ENCODE measurements at regions not wholly inside any gene's neighbourhood (a gene's known extent, or its start where the extent isn't known, plus 50 kb on each side); places are given as distances from the start of the nearest gene placed in this dataset.
"Not testable (repeated sequence)": the region's sequence is repeated elsewhere in the genome, so short reads cannot be mapped to it uniquely, and the experiment has no call there.

DNA sequence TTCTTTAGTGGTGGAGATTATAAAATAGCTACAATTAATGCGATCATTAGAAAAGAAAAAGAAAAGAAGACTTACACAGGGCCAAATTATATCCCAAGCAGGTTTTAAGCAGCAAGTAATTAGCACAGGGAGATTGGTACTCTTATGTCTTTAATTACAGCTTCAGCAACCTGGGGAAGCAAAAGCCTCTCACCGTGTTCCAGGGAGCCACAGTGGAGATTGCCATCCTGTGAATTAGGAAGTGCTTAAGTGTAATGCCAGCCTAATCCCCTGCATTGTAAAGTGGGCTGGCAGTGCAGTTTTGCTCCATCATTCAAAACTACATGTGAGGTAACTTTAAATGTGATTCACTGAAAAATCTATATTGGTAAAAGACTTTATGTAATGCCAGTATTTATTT is 533.5 kb upstream of the COBL start:
- no peak overlapping the region for H3K4me3 Mint-ChIP-seq
- no peaks in the 10 kb centered on the region for H3K4me1 Mint-ChIP-seq (ENCODE audit: low read depth)
- no peaks in the 10 kb centered on the region for H3K36me3 Mint-ChIP-seq (ENCODE audit: low read depth)
- H3K9me3 Mint-ChIP-seq, result peaks cover 18% of the 10 kb centered on the region
- no peak overlapping the region for H3K27ac Mint-ChIP-seq
- H3K27me3 Mint-ChIP-seq (ENCODE audit: low read depth), result no peaks in the 10 kb centered on the region

DNA sequence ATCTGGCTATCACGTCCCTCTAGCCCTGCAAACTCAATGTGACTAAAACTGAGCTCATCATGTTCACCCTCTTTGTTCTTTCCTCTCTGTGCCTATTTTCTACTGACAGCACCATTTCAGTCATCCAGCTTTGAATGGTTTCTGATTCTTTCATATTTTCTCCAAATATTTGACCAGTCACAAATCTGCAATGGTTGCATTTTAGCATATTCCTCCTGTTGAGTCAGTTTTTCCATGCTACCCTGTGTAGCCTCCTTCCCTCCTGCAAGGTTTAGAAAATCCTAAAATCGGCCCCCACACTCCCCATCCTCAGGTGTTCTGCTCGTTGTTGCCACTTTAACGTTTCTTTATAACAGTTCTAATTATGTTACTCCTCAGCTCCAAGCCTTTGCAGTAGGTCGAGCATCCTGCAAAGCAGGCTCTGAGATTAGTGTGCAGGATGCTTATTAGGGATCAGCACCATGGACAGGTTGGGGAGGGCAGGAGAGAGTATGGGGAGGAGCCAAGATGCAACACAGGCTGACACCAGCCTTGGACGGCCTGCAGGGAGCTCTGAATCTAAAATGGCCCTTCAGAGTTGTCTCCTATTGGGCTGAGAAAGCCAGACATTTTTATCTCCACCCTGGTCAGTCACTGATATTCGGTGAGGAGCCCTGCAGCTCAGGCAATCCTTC is 531.0 kb upstream of the COBL start:
- Mint-ChIP-seq H3K36me3 (ENCODE audit: low read depth) (no peaks in the 10 kb centered on the region), H3K9me3 (peaks cover 9% of the 10 kb centered on the region), H3K27ac (no peak overlapping the region), H3K4me3 (no peak overlapping the region), H3K4me1 (ENCODE audit: low read depth) (no peaks in the 10 kb centered on the region), H3K27me3 (ENCODE audit: low read depth) (no peaks in the 10 kb centered on the region)

DNA sequence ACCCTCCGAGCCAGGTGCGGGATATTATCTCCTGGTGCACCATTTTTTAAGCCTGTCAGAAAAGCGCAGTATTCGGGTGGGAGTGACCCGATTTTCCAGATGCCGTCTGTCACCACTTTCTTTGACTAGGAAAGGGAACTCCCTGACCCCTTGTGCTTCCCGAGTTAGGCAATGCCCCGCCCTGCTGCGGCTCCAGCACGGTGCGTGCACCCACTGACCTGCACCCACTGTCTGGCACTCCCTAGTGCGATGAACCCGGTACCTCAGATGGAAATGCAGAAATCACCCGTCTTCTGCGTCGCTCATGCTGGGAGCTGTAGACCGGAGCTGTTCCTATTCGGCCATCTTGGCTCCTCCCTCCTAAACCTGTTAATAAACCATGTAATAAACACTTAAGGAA is 522.5 kb upstream of the COBL start:
- not testable (repeated sequence) for H3K36me3 Mint-ChIP-seq (ENCODE audit: low read depth); H3K27me3 Mint-ChIP-seq (ENCODE audit: low read depth); H3K4me1 Mint-ChIP-seq (ENCODE audit: low read depth); H3K27ac Mint-ChIP-seq; H3K4me3 Mint-ChIP-seq
- H3K9me3 Mint-ChIP-seq, result peaks cover 21% of the 10 kb centered on the region

DNA sequence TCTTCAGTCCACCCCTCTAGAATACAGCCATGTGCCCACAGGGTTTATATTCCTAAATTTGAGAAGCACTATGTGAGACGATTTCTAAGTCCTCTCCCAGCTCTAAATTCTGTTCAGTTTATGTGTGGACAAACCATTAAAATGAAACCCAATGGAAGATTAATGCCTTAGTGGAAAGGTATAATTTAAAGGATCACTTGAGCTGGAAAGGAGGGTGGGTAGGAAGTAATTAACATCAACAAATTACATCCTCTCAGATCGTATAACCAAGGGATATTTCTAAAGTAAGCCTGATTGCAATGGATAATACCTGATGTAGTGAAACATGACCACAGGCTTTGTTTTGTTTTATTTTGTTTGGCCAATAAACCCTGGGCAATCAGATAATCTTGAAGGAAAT is 511.0 kb upstream of the COBL start:
- Mint-ChIP-seq H3K27ac (no peak overlapping the region), H3K4me1 (ENCODE audit: low read depth) (no peaks in the 10 kb centered on the region), H3K9me3 (peaks cover 17% of the 10 kb centered on the region), H3K4me3 (no peak overlapping the region), H3K27me3 (ENCODE audit: low read depth) (no peaks in the 10 kb centered on the region), H3K36me3 (ENCODE audit: low read depth) (no peaks in the 10 kb centered on the region)

DNA sequence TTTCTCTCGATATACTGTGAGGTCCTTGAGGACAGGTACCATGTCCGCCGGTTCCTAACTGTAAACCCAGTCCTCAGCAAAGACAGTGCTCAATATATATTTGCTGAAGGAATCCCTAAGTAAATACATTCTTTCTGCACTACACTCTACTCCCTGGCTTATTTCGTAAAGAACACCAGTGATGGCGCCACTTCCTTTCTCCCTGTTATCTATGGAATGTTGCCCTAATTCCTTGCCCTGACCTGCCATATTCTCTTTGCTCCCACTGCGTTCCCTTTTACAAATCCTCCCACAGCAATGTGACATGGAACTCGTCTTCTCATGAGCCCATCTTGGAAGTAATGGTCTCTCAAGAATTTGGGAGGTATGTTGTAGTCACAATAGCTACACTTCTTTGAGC is 507.4 kb upstream of the COBL start:
- no peak overlapping the region for H3K4me3 Mint-ChIP-seq
- no peaks in the 10 kb centered on the region for H3K4me1 Mint-ChIP-seq (ENCODE audit: low read depth)
- peaks cover 17% of the 10 kb centered on the region for H3K9me3 Mint-ChIP-seq
- no peaks in the 10 kb centered on the region for H3K36me3 Mint-ChIP-seq (ENCODE audit: low read depth)
- H3K27me3 Mint-ChIP-seq (ENCODE audit: low read depth), result no peaks in the 10 kb centered on the region
- no peak overlapping the region for H3K27ac Mint-ChIP-seq

DNA sequence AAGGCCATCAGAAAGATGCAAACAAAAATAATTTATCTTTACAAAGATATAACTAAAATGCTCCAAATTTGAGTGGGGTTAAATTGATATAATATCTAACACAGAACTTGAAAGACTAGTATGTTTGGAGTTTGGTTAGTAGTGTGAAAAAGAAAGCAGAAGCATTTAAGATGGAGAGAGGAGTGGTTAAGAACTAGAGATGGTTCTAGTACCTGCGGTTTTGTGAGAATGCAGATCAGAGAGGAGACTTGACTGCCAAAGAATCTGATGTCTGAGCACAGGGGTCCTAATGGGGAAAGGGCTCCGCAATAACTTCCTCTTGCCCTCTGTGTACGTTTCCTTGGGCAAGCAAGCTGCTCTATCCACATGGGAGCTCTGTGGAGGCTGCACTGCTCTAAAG is 506.8 kb upstream of the COBL start:
- Mint-ChIP-seq H3K4me3 (no peak overlapping the region), H3K36me3 (ENCODE audit: low read depth) (no peaks in the 10 kb centered on the region), H3K27ac (no peak overlapping the region), H3K4me1 (ENCODE audit: low read depth) (no peaks in the 10 kb centered on the region), H3K9me3 (peaks cover 17% of the 10 kb centered on the region), H3K27me3 (ENCODE audit: low read depth) (no peaks in the 10 kb centered on the region)

DNA sequence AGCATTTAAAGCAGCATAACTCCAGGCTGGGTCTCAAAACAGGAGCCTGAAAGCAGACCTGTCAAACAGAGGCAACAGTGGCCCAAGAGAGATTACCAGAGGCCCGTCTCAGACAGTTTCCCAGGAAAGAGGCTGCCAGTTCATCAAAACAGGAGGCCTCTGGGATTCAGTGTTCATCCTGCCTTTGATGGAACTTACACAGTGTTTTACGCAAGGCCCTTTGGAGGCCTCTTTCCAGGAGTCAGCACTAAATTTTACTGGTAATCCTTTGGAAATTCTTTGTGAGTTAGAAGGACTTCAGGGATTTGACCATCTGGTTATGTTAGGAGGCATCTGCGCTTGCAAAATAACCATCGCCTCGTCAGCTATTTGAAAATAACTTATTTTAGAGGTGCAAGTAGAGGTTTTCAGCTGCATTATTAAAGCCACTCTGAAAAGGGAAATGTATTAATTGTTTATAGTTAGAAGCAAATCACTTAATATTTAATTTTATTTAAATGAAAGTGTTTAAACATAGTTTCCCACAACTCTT is 501.2 kb upstream of the COBL start:
- H3K36me3 Mint-ChIP-seq (ENCODE audit: low read depth), result no peaks in the 10 kb centered on the region
- H3K4me3 Mint-ChIP-seq, result no peak overlapping the region
- H3K27me3 Mint-ChIP-seq (ENCODE audit: low read depth), result no peaks in the 10 kb centered on the region
- H3K27ac Mint-ChIP-seq, result no peak overlapping the region
- peaks cover 7% of the 10 kb centered on the region for H3K9me3 Mint-ChIP-seq
- H3K4me1 Mint-ChIP-seq (ENCODE audit: low read depth), result no peaks in the 10 kb centered on the region

DNA sequence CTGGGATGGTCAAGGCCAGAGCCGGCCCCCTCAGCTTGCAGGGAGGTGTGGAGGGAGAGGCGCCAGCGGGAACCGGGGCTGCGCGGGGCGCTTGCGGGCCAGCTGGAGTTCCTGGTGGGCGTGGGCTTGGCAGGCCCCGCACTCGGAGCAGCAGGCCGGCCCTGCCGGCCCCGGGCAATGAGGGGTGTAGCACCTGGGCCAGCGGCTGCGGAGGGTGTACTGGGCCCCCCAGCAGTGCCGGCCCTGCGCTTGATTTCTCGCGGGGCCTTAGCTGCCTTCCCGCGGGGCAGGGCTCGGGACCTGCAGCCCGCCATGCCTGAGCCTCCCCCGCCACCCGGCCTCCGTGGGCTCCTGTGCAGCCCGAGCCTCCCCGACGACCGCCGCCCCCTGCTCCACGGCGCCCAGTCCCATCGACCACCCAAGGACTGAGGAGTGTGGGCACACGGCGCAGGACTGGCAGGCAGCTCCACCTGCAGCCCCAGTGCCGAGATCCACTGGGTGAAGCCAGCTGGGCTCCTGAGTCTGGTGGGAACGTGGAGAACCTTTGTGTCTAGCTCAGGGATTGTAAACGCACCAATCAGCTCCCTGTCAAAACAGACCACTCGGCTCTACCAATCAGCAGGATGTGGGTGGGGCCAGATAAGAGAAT is 489.3 kb upstream of the COBL start:
- peaks cover 32% of the 10 kb centered on the region for H3K9me3 Mint-ChIP-seq
- H3K27me3 Mint-ChIP-seq (ENCODE audit: low read depth); H3K36me3 Mint-ChIP-seq (ENCODE audit: low read depth); H3K4me1 Mint-ChIP-seq (ENCODE audit: low read depth); H3K4me3 Mint-ChIP-seq; H3K27ac Mint-ChIP-seq: not testable (repeated sequence)

DNA sequence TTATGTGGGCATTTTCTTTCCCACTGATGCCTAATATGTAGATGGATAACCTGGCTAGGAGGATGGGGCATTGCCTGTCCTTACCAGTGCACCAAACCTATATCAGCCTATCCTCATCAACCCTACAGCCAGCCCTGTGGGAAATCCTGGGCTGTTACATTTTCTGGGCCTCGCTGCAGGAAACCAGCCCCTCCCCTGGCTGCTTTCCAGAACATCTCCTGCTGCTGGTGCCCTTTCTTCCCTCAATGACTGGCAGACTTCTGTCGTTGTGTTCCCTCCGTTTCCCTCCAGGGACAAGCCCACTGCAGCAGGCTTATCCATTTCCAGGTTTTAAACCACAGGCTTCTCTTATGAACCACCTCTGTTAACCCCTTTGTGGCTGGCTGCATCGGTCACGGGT is 486.1 kb upstream of the COBL start:
- Mint-ChIP-seq H3K27ac (no peak overlapping the region), H3K9me3 (peaks cover 20% of the 10 kb centered on the region), H3K36me3 (ENCODE audit: low read depth) (no peaks in the 10 kb centered on the region), H3K27me3 (ENCODE audit: low read depth) (no peaks in the 10 kb centered on the region), H3K4me3 (no peak overlapping the region), H3K4me1 (ENCODE audit: low read depth) (no peaks in the 10 kb centered on the region)

DNA sequence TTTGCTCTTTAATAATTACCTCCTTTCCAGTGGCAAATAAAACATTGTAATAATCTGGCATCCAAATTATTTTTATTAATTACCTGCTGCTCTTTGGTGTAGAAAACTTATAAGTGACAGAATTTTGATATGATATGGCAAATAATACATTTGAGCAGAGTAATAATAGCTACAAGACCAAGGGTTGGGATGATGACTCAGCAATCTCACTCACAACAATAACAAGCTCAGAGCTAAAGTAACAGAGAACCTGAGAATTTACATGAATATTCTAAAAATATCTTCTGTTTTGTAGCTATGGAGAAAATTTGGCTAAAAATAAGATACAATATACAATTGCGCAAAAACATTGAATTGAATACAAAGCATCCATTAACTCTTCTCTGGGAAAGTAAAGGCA is 480.8 kb upstream of the COBL start:
- Mint-ChIP-seq H3K36me3 (ENCODE audit: low read depth) (no peaks in the 10 kb centered on the region), H3K27me3 (ENCODE audit: low read depth) (no peaks in the 10 kb centered on the region), H3K27ac (no peak overlapping the region), H3K4me1 (ENCODE audit: low read depth) (no peaks in the 10 kb centered on the region), H3K4me3 (no peak overlapping the region), H3K9me3 (no peaks in the 10 kb centered on the region)

DNA sequence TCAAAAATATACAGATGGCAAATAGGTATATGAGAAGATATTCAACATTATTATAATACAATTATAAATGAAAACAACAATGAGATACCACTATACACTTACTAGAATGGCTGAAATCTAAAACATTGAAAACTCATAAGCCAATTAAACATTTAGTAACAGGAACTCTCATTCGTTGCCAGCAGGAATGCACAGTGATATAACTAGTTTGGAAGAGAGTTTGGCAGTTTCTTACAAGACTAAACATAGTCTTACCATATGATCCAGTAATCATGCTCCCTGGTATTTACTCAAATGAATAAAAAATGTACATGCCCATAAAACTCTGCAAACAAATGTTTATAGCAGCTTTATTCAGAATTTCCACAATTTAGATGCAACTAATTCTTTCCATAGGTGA is 476.2 kb upstream of the COBL start:
- H3K4me3 Mint-ChIP-seq, result no peak overlapping the region
- H3K4me1 Mint-ChIP-seq (ENCODE audit: low read depth), result no peaks in the 10 kb centered on the region
- no peaks in the 10 kb centered on the region for H3K27me3 Mint-ChIP-seq (ENCODE audit: low read depth)
- H3K36me3 Mint-ChIP-seq (ENCODE audit: low read depth), result no peaks in the 10 kb centered on the region
- no peak overlapping the region for H3K27ac Mint-ChIP-seq
- no peaks in the 10 kb centered on the region for H3K9me3 Mint-ChIP-seq

DNA sequence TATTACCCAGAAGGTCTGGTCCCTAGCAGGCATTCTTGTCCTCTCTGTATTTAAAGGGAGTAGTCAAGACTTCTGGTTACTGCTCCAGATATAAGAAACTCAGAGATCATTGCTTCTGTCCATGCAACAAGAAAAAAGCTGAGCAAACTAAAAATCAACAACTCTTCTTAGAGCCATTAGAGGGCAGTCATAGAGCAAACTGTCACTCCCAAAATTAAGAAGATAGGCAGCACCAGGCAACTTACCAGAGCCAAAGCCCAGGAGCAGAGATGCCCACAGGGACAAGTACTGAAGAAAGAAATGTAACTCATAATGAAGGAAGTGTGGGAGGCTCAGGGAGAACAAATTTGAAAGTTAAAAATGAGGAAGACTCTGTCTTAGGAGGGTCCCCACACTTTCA is 472.9 kb upstream of the COBL start:
- Mint-ChIP-seq H3K4me3 (no peak overlapping the region), H3K36me3 (ENCODE audit: low read depth) (no peaks in the 10 kb centered on the region), H3K27ac (no peak overlapping the region), H3K4me1 (ENCODE audit: low read depth) (no peaks in the 10 kb centered on the region), H3K27me3 (ENCODE audit: low read depth) (no peaks in the 10 kb centered on the region), H3K9me3 (peaks cover 11% of the 10 kb centered on the region)

DNA sequence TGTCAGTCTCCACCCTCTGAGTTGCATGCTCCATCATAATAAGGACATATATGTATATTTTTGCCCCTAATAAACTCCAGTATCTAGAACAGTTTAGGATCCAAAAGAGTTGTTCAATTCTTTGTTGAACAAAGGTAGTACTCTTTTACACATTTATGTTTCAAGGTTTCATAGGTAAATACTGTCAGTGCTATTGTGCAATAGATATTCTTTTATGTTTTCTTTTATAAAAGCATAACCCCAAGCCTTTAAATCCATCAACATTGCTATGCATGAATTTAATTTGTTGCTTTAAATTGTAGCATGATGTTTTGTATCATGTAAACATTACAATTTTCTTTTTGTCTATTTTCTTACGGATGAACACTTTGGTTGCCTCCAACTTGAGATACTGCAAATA is 469.7 kb upstream of the COBL start:
- no peaks in the 10 kb centered on the region for H3K36me3 Mint-ChIP-seq (ENCODE audit: low read depth)
- no peak overlapping the region for H3K27ac Mint-ChIP-seq
- peaks cover 17% of the 10 kb centered on the region for H3K9me3 Mint-ChIP-seq
- H3K27me3 Mint-ChIP-seq (ENCODE audit: low read depth), result no peaks in the 10 kb centered on the region
- H3K4me1 Mint-ChIP-seq (ENCODE audit: low read depth), result no peaks in the 10 kb centered on the region
- no peak overlapping the region for H3K4me3 Mint-ChIP-seq

DNA sequence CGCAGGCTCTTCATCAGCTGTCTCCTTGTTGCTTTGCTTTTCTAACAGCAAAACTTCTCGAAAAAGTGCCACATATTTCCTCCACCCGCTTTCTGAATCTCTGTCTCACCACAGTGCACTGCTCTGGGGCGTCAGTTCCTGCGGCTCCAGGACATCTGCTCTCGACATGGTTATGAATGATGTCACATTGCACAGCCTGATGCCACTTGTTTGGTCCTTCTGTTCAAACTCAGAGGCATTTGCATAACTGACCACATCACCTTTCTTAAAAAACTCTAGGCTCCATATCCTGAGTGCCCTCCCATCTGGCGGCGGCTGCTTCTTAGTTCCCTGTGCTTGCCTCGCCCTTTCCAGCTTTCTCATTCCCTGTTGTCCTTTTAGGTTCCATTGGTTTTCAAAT is 469.3 kb upstream of the COBL start:
- no peak overlapping the region for H3K4me3 Mint-ChIP-seq
- no peak overlapping the region for H3K27ac Mint-ChIP-seq
- H3K36me3 Mint-ChIP-seq (ENCODE audit: low read depth), result no peaks in the 10 kb centered on the region
- no peaks in the 10 kb centered on the region for H3K4me1 Mint-ChIP-seq (ENCODE audit: low read depth)
- peaks cover 17% of the 10 kb centered on the region for H3K9me3 Mint-ChIP-seq
- no peaks in the 10 kb centered on the region for H3K27me3 Mint-ChIP-seq (ENCODE audit: low read depth)

DNA sequence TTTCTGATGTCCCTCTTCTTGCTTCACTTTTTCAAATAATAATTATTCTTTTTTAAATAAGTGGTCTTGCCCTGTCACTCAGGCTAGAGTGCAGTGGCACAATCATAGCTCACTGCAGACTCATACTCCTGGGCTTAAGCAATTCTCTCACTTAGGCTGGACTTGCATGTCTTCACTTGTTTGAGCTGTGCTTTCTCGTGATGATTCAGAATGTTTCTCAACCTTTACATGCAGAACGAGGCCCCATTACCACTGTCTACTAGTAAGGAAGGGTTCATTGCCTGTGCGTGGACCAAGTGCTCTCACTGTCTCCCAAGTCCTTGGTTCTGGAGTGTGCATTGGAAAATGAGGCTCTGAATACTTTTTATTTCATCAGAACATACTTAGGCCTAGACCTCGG is 468.6 kb upstream of the COBL start:
- Mint-ChIP-seq H3K27me3 (ENCODE audit: low read depth) (no peaks in the 10 kb centered on the region), H3K27ac (no peak overlapping the region), H3K4me3 (no peak overlapping the region), H3K9me3 (peaks cover 17% of the 10 kb centered on the region), H3K36me3 (ENCODE audit: low read depth) (no peaks in the 10 kb centered on the region), H3K4me1 (ENCODE audit: low read depth) (no peaks in the 10 kb centered on the region)

Measured in T-helper 1 cell treated with Interleukin-12 subunit alpha and Interleukin-12 subunit beta and Interleukin-4 antibody, amounts not matched to agents 30 μg/mL and 1 μg/mL, for 36 hours (primary cell).